NCI-H2171 (cell line): ENCODE measurements at regions not wholly inside any gene's neighbourhood (a gene's known extent, or its start where the extent isn't known, plus 50 kb on each side); places are given as distances from the start of the nearest gene placed in this dataset.
"Not testable (repeated sequence)": the region's sequence is repeated elsewhere in the genome, so short reads cannot be mapped to it uniquely, and the experiment has no call there.

Source experiments
- DNase-seq: peaks from one replicate; lab custom pipeline; 2025; lab: John Stamatoyannopoulos, UW

DNA sequence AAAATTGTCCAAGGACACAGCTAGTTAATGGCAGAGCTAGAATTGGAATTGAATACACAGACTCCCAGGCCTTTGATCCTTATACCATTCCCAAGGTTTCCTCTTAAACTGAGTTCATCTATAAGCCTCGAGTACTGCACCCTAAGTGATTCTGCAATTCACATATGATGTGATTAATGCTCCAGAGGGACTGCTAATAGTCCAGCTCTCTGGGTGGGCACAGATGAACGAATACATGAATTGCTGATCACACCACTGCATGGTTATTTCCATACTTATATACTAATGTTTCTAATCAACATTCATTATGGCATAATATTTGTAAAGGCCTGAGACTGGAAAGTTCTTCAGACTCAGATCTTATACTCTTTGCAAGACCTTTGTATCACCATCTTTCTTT, 101.8 kb downstream of the NUFIP1 start:
- DNase-seq: no peak

DNA sequence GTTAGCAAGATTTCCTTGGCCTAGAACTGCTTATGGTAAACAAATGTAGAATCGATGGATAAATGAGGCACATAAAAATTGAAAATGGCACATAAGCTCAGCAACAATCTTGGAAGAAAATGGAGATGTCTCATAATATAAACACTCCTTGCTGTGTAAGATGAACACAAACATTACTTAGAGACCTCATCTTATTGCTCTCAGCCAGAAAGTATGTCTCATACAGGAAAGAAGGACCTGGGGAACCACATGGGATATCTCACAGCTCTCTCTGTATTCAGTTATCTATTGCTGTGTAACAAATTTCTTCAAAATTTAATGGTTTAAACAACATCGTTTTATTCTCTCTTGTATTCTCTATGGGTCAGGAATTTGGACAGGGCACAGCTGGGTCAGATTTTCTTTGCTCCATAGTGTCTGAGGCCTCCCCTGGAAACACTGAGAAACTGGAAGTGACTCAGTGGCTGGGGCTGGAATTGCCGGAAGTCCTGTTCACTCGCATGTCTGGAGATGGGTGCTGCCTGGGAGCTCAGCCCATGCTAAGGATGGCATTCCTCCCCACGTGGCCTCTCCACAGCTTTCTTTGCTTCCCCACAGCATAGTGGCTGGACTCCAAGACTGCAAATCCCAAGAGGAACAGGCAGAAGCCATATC, 105.1 kb downstream of the NUFIP1 start:
- no peak for DNase-seq

DNA sequence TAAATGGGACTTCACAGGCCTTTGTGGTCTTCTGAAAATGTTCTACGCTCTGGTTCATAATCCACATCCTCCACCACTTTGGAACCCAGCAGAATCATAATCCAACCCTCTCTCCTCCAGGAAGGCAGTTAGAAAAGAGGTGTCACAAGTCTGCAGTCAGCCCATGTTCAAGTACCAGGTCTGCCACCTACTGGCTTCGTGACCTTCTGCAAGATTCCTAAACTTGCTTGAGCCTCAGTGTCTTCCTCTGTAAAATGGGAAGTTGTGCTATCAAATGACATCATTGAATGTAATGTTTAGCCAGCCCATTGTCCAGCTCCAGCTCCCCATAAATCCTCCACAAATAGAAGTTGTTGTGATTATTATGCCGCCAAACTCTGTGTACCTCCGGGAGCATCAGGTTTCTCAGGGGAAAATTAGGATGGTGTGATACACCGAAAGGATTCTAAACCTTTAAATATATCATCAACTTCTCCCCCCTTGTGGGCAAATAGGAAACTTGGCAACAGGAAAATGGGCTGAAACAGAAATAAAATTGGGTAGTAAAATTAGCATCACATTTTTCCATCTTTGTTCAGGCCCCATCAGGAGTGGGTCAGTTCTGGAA, 109.7 kb downstream of the NUFIP1 start:
- DNase-seq: no peak

DNA sequence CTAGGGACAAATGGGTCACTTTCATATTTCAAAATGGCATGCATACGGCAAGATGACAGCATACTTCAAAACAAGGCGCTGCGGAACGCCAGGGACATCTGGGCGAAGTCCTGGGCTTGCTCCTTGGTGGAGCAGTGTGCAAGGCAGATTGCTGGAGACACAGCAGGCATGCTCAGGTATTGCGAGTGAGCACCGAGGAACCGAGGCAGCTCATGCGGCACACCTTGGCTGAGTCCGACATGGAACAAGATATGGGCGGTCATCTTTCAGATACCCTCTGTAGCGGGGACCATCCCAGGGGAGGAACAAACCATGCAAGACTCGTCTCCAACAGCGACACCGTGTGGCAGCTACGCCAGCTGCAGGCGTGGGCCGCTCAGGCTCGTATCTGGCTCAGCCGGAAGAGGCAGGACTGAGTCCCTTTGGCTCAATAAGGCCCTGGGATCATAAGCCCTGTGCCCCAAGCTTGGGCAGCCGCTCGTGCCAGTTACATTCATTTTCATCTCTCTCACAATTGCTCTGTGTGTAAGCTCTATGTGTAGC, 112.4 kb downstream of the NUFIP1 start:
- no peak for DNase-seq

DNA sequence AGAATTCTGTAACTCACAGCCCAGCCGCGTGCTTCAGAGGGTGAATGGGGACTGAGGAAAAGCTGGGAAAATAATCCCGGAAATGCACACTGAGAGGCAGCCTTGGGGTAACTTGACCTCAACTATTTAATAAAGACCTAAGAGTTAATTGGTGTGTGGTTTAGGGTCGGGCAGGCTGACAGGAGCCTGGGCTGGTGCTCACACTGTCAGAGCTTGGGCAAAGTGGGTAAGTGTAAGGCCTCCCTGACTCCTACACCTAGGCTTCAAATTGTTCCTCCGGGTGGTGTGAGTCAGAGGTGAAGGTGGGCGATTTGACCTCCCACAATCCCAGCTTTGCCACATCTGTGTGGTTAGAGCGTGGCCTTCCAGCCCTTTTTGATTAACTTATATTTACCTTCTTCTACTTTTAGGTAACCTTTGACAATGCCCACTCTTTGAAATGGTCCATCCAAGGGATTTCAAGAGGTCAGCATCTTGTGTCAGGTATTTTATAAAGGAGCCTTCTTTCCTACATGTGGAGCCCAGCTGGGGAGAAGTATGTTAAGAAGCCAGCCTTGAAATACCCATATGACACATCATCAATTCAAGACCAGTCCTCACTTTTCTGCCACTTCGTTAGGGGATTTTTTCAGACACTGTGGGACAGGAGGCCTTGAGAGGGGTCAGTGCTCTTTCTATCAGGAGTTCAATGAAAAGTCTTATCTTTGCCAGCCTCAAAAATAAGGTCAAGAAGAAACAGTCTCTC, 114.2 kb downstream of the NUFIP1 start:
- DNase-seq: no peak

DNA sequence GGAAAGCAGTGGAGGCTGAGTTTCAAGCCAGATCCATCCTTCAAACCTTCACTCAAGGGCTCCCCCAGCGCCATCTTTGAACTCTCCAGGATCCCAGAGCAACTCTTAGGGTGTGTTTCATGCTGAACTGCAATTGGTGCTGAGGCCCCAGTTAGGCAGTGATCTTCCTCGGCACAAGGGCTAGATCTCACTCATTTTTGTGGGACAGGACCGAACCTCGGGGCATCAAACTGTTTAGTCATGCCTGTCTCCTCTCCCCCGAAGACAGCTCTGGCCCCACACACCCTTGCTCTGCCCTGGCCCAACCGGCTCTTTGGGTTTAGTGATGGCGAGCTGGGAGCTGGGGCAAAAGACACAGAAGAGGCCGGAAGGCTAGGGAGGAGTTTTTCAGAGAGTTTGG, 115.1 kb downstream of the NUFIP1 start:
- DNase-seq: no peak

DNA sequence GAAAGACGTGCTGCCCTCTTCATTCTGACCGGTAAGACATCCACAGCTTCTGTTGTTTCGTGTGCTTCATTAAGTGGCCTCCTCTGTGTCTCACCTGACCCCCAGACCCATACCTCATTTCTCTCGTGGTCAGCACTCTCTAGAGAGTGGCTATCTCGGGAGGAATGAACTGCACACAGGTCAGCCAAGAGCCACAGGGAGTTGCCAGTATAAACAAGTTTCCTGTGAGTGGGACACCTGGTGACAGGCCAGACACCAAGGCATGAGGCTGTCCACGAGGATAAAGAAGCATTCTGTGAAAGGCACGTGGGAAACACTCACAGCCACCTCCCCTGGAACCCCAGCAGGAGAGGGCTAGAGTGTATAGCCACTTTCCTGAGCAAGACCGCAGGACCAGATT, 115.8 kb downstream of the NUFIP1 start:
- DNase-seq: no peak

DNA sequence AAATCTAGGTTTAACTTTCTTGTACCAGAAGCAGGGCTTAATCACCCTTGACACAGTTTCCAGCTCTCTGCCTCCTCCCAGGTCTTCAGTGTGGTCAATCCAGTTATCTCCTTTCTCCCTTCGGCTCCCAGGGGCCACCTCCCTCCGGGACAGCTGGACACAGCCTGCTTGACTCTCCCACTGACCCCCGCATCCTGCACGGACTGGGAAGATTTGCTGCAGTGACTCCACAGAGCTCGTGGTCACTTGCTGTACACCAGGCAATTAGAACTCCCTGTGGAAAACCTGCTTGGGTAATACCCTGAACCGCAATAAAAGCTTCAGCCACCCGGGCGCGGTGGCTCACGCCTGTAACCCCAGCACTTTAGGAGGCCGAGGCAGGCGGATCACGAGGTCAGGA, 116.5 kb downstream of the NUFIP1 start:
- no peak for DNase-seq

DNA sequence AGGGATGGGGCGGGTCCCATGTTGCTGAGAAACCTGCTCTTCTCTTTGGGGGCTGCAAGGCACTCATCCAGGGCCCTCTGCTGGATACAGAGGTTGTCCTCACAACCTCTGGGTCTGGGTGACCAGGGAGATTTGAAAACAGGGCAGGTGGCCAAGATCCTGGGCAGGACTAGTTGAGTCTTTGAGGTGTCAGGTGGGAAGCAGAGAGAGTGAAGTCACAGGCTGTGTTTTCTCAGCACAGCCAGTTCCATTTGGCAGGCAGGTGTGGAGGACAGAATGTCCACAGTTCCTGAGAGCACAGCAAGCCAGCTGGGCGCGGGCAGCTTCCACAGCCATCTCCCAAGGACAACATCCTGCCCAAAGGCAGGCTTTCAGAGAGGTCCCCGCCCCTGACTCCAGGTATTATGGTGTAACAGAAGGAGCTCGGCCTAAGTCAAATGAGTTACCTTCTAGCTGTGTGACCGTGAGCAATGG, 118.8 kb downstream of the NUFIP1 start:
- no peak for DNase-seq

DNA sequence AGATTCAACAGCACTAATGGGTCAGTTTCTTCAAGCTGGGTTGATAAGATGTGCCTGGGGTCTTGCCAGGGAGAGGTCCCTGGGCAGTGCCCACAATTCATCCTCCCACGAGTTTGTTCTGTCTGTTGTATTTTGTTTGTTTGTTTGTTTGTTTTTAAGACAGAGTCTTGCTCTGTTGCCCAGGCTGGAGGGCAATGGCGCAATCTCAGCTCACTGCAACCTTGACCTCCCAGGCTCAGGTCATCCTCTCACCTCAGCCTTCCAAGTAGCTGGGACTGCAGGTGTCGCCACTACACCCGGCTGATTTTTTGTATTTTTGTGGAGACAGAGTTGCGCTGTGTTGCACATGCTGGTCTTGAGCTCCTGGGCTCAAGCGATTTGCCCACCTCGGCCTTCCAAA, 120.1 kb downstream of the NUFIP1 start:
- DNase-seq: no peak

DNA sequence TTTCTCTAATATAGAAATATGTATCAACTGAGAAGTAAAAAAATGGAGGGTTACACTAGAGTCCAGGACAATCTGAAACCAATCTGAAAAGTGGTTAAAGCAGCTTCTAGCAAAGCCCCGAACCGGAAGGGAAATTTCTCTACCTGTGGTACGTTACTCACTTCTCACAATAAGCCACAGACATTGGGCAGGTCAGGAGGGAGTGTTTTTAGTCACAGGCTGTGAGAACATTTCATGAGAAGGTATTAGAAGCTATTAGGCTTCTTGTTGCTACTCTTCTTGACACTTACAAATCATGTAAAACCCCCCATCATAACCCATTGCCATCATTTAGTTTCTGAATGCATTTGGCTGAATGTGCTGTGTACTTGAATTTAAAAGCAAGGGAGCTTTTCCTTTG, 120.9 kb downstream of the NUFIP1 start:
- no peak for DNase-seq

DNA sequence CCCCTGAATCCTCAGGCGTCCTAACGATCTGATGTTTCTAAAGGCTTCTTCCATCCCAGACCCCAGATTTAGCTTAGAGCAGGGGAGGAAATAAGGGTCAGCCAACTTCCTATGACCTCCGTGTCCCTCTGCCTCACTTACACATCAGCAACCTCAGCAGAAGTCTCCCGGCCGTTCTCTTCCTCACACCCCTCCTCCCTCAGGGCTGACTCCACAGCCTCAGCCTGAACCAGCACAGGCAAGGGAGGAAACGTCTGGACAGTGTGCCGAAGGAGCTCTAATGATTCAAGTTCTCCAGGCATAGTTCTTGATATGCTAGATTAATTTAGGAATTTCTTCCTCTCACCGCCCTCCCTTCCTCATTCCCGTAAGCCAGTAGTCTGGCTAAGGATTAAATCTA, 121.4 kb downstream of the NUFIP1 start:
- no peak for DNase-seq

DNA sequence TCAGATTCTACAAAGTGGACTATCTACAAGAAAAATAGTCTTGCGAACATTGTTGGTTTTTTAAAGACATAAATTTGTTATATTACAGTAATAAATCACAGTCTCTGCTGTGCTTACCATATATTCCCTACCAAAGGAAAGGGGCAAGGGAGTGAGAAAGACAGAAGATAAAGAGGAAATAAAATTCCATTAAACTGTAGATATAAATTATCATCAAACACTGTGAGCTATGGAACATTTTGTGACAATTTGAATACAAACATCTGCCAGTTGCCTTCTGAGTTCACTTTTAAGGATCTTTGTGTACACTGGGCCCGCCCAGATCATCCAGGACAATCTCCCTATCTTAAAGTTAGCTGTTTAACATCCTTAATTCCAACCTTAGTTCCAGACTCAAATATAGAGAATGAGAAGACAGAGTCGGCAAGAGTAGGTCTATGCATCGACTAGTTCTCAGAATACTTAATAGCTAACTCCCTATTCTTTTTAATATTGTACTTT, 122.8 kb downstream of the NUFIP1 start:
- no peak for DNase-seq

DNA sequence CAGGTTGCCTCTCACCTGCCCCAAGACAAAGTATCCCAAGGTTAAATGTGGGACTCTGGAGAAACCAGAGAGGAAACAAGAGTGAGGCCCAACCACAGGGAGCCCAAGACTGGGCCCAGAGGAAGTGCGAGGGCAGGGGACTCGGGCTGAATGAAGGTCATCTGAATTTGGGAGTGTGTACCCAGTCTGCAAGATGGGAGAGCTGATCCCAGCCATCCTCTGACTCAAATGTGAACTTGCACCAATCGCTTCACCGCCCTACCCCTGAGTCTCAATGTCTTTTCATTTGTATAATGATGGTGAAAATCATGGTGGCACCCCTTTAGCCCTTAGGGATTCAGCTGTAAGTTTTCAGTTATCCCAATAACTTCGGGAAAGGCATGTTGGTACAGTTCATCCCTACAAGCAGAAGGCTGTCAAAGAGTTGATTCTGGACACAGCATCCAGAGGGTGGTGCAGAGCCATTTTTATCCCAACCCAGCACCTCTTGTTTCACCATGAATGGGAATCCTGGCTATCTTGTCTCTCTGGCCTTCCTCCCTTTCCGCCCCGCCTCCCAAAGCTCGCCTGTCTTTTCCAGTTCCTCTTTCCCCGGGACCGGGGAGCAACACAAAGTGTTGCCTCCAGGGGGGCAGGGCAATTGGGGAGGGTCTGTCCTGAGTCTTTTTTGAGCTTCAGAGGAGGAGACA, 123.4 kb downstream of the NUFIP1 start:
- DNase-seq: no peak

DNA sequence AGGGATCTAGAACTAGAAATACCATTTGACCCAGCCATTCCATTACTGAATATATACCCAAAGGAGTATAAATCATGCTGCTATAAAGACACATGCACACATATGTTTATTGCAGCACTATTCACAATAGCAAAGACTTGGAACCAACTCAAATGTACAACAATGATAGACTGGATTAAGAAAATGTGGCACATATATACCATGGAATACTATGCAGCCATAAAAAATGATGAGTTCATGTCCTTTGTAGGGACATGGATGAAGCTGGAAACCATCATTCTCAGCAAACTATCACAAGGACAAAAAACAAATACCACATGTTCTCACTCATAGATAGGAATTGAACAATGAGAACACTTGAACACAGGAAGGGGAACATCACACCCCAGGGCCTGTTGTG, 125.6 kb downstream of the NUFIP1 start:
- DNase-seq: not testable (repeated sequence)

DNA sequence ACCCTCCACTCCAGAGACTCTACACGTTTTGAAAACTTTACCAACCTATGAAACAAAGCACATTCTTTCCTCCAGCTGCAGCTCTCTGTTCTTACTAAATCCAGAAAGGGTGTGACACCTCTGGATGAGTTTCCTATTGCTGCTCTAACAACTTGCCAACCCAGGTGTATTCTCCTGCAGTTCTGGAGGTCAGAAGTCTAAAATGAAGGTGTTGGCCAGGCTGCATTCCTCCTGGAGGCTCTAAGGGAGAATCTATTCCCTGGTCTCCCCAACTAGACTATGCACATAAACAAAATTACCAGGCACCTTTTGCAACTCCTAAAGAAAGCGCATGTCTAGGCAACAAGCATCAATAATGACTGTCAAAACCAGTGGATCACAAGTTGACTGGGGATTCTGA, 128.8 kb downstream of the NUFIP1 start:
- DNase-seq: no peak

DNA sequence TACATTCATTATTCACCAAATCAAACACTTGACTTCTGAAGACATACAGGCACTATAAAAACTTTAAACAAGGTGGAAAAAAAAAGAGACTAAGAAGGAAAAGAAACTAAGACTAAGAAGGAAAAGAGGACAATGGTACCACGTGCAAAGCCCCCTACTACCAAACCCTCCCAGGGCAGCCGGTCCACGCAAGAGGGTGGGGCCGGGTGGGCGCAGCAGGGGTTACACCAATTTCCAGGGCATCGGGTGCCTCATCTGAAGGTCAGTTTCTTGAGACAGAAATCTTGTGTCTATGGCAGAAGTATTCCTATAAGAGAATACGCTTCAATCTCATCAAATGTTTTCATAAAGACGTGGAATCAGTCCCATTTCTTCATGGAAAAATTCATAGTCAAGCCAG, 131.5 kb downstream of the NUFIP1 start:
- DNase-seq: no peak

DNA sequence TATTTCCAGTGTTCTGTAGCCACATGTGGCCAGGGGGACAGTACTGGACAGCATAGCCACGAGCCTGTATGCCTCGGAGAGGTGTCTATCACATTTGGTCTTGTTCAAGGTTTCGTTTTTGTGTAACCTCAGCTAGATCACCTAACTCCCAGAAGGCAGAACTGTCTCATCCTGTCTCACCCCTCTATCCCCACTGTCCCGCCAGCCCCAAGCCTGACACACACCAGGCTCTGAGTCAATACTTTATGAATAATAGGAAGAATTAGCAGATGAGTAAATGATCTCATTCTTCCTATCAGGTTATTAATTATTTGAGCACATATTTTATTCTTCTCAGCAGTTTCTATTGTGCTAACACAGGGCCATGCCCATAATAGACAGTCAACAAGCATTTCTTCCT, 132.2 kb downstream of the NUFIP1 start:
- DNase-seq: no peak

DNA sequence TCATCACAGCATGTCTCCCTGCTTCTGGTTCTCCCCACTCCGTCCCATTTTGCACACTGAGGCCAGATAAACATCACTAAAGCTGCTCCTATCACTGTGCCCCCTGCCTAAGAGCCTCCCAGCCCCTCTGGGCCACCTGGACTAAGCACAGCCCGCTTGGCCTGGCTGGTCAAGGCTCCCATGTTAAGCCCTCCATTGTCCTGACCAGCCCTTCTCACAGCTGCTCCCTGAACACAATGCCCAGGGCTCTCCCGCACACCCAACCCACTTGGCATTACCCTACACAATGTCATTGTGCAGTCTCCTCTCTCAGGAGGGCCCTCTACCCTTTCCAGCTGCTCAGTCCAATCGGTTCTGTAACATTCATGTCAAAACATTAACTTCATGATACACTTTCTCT, 133.4 kb downstream of the NUFIP1 start:
- DNase-seq: no peak

DNA sequence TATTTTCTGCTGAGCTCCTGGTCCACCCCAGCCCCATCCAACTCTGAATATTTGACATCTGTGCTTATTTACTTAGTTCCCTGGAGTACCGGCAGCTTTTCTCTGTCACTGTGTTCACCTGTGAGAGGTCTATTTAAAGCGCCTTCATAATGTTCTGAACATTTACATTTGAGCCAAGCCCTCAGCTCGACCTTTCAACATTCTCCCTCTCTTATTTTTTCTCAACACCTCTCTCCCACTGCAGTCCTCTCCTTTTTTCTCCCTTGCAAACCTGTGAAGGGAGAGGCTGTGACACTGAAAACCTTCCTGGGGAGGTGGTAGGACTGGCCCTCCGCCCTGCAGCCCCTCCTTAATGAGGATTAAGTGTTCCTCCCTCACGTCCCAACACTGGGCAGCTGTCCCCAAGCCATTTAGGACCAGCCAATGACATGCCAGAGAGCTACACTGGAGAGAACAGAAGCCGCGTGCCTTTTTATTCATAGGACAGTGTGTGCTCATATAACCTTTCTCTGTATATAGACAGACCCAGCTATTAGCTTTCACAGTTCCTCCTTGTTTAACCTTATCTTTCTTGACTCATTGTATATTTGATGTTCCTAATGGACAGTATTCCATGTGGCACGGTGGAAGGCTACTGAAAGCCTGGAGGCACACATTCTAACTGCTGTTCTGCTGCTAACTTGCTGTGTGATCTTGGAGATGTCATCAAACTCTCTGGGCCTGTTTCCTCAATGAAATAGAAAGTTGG, 134.8 kb downstream of the NUFIP1 start:
- no peak for DNase-seq

DNA sequence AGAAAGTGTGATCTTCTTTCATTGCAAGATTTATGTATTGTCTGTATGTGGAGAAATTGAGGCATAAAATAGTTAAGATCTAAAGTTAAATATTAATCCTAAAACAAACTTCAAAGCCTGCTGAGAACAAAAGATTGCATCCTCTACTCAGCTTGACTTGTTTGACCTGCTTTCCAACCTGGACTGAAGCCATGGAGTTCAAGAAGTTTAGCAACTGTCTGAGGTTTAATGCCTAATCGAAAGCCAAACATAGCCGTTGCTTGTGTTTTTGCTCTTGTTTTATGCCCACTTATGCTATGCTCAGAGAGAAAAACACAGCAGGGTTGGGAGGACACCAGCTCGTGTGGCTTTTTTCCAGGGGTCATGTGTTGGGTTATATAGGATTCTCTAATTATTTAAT, 135.6 kb downstream of the NUFIP1 start:
- no peak for DNase-seq
